ENCODE measurements at regions not wholly inside any gene's neighbourhood (a gene's known extent, or its start where the extent isn't known, plus 50 kb on each side); places are given as distances from the start of the nearest gene placed in this dataset.

DNA sequence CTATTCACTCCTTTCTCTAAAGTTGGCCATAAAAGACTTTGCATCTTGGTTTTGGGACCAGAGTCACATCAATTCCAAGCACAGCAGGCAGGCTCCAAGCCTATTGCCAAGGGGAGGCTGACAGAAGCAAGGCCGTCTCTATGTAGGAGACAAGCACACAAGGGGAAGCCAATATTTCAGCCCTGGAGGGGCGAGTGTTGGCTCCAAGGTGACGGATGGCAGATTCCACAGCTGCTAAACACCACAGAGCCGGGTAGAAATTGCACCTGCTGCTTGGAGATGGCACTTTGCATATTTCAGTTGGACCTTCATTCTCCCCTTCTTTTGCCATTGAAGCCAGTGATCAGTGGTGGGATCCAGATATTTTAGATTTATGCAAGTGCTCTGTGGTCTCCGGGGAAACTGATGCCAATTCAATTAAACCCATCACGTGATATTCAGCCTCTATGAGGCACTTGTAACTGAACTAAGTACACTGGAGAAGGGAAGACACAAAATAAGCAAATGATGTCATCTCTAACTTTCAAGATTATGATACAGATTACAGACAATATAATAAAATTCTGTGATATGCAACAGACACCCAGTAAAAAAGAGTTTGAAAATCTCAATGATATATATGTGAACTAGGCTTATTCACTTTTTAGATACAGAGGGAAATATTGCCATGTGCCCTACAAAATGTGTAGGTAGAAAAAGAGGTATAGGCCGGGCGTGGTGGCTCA lies 102.8 kb upstream of the GREM2 start:
- TF ChIP-seq ZSCAN12 (CRISPR knock-in tag; IDR thresholded peaks at IDR 0.05), result no peak
- TF ChIP-seq SMARCE1 (IDR thresholded peaks at IDR 0.05; ENCODE audit: borderline replicate concordance), result no peak
- no peak for TF ChIP-seq FOXA1 (IDR thresholded peaks at IDR 0.05)
- TF ChIP-seq FOXA1 (CRISPR knock-in tag; IDR thresholded peaks at IDR 0.05), result no peak
- TF ChIP-seq, protein P1, sequence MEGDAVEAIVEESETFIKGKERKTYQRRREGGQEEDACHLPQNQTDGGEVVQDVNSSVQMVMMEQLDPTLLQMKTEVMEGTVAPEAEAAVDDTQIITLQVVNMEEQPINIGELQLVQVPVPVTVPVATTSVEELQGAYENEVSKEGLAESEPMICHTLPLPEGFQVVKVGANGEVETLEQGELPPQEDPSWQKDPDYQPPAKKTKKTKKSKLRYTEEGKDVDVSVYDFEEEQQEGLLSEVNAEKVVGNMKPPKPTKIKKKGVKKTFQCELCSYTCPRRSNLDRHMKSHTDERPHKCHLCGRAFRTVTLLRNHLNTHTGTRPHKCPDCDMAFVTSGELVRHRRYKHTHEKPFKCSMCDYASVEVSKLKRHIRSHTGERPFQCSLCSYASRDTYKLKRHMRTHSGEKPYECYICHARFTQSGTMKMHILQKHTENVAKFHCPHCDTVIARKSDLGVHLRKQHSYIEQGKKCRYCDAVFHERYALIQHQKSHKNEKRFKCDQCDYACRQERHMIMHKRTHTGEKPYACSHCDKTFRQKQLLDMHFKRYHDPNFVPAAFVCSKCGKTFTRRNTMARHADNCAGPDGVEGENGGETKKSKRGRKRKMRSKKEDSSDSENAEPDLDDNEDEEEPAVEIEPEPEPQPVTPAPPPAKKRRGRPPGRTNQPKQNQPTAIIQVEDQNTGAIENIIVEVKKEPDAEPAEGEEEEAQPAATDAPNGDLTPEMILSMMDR (CRISPR knock-in tag; IDR thresholded peaks at IDR 0.05), result no peak
- TF ChIP-seq MTF1 (CRISPR knock-in tag; IDR thresholded peaks at IDR 0.05), result no peak
- TF ChIP-seq ZNF121 (CRISPR knock-in tag; IDR thresholded peaks at IDR 0.05), result no peak
- TF ChIP-seq, protein P2, sequence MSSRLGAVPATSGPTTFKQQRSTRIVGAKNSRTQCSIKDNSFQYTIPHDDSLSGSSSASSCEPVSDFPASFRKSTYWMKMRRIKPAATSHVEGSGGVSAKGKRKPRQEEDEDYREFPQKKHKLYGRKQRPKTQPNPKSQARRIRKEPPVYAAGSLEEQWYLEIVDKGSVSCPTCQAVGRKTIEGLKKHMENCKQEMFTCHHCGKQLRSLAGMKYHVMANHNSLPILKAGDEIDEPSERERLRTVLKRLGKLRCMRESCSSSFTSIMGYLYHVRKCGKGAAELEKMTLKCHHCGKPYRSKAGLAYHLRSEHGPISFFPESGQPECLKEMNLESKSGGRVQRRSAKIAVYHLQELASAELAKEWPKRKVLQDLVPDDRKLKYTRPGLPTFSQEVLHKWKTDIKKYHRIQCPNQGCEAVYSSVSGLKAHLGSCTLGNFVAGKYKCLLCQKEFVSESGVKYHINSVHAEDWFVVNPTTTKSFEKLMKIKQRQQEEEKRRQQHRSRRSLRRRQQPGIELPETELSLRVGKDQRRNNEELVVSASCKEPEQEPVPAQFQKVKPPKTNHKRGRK (CRISPR knock-in tag; IDR thresholded peaks at IDR 0.05), result no peak
